GM11168 (cell line): ENCODE measurements at regions not wholly inside any gene's neighbourhood (a gene's known extent, or its start where the extent isn't known, plus 50 kb on each side); places are given as distances from the start of the nearest gene placed in this dataset.
"Not testable (repeated sequence)": the region's sequence is repeated elsewhere in the genome, so short reads cannot be mapped to it uniquely, and the experiment has no call there.

Experiments used
- in situ Hi-C: fragments of 300-500 bp; cut with MboI; formaldehyde crosslinking; loops from one replicate; pipeline ENCODE4 v1.12.0; 2022; ENCODE audit warnings: low sequenced_read_pairs; ENCODE audit not compliant: unreplicated experiment

DNA sequence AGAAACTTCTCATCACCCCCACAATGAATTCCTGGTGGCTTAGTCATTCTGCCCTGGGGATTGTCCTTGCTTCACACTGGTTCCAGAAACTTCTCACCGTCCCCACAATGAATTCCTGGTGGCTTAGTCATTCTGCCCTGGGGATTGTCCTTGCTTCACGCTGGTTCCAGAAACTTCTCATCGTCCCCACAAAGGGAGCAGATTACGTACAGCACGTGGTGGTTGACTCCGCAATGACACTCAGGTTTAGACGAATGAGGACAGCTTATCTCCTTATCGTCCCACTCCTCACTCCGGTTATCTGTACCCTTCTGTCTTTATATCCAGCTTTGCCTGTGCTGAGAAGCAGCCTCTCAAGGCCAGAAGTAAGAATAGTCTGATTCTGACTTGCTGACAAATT, 273.4 kb downstream of the ASMT start:
- in situ Hi-C loops, result not testable (repeated sequence)

GRCh38 chrX:1894026-1894294, 279.1 kb downstream of the ASMT start:
- in situ Hi-C loops, result no loop called here

DNA sequence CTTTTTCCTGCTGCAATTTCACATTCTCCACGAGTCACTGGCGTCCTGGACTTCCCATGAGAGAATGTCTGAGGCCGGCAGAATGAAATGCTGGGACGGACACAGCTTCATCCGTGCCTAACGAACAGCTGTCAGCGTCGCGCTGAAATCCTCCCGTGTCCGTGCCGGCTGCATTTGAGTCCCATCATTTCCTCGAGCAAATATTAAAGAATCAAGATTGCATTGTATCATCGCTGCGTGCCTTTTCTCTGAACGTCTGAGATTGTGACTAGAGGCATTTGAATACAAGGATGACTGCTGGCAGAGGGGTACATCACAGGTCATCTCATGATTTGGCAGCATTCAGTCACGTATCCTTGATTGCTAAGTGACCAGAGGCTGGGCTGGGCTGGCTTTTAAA, 279.9 kb downstream of the ASMT start:
- in situ Hi-C loops, result no loop called here

DNA sequence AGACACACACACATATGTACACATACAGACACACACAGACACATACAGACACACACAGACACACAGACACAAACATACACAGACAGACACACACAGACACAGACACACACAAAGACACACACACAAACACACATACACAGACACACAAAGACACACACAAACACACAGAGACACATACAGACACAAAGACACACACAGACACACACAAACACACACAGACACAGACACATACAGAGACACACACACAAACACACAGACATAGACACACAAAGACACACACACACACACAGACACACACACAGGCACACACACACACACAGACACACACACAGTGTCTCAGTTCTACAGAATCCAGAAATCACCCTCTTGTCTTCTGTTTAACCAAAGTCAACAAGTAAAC, 280.7 kb downstream of the ASMT start:
- in situ Hi-C loops, result no loop called here

GRCh38 chrX:1899841-1900240, 285.0 kb downstream of the ASMT start:
- in situ Hi-C loops, result no loop called here

- in situ Hi-C loops, result no loop called here
Observed at GRCh38 chrX:1902901-1903235, 288.0 kb downstream of the ASMT start.

DNA sequence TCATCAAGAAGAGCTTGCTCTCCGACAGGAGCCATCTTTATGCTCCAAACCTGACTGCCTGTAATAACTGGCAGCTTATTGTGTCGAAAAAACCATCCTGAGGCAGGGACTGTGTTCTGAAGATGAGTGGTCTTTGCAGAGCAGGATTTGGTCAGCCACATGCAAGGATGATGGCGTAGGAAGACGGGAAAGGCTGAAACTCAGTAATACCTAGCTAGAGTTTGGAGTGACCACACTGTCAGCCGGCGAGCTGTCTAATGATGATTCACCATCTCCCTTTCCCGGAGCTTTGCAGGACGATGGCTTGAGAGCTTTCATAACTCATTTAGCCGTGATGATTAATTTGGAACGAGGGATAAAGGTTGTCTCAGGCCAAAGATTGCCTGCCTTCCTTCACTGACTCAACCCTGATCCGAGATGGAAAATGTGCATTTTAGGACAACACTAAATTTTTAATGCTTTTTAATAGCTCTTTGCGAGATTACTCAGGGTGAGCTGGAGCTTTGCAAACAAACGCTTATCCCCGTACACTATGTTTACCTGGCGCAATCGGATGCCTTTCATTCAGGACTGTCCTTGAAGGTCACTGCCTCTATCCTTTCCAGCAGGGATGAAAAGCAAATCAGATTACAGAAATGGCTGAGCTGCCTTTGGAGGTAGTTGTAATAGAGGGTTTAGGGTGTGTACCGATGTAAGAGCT, 288.5 kb downstream of the ASMT start:
- in situ Hi-C loops, result no loop called here

GRCh38 chrX:1904663-1905218, 289.9 kb downstream of the ASMT start:
- in situ Hi-C loops, result no loop called here

- in situ Hi-C loops, result no loop called here
Observed at GRCh38 chrX:1906028-1906427, 291.2 kb downstream of the ASMT start.

- in situ Hi-C loops, result not testable (repeated sequence)
Observed at GRCh38 chrX:1908996-1909395, 294.1 kb downstream of the ASMT start.

GRCh38 chrX:1909419-1910206, 294.8 kb downstream of the ASMT start:
- in situ Hi-C loops, result no loop called here

DNA sequence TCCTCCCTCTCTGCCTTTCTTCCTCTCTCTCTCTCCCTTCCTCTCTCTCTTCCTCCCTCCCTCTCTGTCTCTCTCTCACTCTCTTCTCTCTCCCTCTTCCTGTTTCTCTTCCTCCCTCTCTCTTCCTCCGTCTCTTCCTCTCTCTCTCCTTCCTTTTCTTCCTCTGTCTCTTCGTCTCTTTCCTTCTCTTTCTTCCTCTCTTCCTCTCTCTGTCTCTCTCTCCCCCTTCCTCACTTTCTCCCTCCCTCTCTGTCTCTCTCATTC, 295.3 kb downstream of the ASMT start:
- in situ Hi-C loops, result no loop called here

DNA sequence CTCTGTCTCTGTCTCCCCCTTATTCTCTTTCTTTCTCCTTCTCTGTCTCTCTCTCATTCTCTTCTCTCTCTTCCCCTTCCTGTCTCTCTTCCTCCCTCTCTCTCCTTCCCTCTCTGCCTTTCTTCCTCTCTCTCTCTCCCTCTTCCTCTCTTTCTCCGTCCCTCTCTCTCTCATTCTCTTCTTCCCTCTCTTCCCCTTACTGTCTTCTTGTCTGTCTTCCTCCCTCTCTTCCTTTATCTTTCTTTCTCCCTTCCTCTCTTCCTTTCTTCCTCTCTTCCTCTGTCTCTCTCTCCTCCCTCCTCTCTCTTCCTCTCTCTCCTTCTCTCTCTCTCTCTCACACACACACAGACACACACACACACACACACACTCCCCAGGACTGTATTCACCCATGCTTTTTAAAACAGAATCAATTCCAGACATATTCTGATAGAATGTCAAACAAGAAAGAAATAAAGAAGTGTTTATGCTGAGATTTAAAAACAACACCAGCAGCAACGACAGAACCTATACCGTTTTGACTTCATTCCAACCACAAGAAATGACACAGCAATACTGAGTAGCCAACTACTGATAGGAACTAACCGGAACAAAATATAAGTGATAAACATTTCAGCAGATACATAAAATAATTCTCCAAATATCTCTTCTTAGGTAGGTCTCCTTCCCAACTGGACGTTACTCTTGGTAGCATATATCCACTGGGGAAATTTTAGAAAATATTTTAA, 296.7 kb downstream of the ASMT start:
- in situ Hi-C loops, result no loop called here

DNA sequence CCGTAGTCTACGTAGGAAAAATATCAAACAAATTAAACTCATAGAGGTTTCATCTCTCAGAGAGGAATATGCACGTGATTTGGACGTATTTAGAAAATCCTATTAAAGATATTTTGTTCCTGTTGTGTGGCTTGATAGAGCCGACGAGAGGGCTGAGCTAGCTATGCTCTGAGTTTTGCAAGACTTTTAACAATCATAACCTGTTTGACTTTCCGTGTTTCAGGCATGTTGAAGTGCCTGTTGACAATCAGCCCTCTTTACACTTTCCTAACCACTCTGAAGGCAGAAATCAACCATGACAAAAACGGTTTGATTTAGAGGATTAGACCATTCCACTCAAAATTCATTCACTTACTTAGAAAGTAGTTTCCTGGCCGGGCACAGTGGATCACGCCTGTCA, 297.3 kb downstream of the ASMT start:
- in situ Hi-C loops, result no loop called here

- in situ Hi-C loops, result no loop called here
Observed at GRCh38 chrX:1914606-1915365, 299.9 kb downstream of the ASMT start.

DNA sequence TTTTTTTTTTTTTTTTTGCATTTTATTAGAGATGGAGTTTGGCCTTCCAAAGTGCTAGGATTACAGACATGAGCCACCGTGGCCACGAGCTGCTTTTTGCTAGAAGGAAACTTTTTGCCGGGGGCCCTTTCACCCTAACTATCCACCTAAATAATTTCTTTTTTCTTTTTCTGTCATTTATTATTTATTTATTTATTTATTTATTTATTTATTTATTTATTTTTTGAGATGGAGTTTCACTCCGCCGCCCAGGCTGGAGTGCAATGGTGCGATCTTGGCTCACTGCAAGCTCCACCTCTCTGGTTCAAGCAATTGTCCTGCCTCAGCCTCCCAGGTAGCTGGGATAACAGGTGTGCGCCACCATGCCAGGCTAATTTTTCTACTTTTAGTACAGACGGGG, 303.9 kb downstream of the ASMT start:
- in situ Hi-C loops, result no loop called here

DNA sequence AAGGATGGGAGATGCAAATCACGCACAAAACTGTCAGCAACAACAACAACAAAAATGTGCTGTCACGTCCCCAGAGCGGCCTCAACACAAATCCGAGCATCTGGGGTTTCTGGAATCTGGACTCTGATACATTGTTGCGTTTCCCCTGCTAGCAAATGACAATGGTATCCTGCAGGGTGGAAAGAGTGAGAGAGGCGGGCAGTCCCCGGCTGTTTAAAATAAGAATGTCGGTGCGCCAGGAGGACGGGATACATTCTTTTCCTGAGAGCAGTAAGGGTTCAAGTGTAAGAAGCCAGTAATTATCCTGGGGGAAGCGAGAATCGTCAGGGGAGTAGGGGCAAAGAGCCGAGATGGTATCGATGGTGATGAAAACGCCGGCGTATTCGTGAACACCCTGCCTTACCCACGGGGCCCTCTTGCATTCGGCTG, 310.2 kb downstream of the ASMT start:
- in situ Hi-C loops, result loop anchor here (25.0 kb wide), 1 partner anchor 612 kb away; no protein-coding TSS in a partner anchor

GRCh38 chrX:1928805-1929204, 313.9 kb downstream of the ASMT start:
- in situ Hi-C loops, result loop anchor here (25.0 kb wide), 1 partner anchor 608 kb away; no protein-coding TSS in a partner anchor

GRCh38 chrX:1932231-1932630, 317.4 kb downstream of the ASMT start:
- in situ Hi-C loops, result loop anchor here (25.0 kb wide), 1 partner anchor 605 kb away; no protein-coding TSS in a partner anchor

- in situ Hi-C loops, result loop anchor here (25.0 kb wide), 1 partner anchor 603 kb away; no protein-coding TSS in a partner anchor
Observed at GRCh38 chrX:1933964-1934363, 319.1 kb downstream of the ASMT start.
